ENCODE measurements at regions not wholly inside any gene's neighbourhood (a gene's known extent, or its start where the extent isn't known, plus 50 kb on each side); places are given as distances from the start of the nearest gene placed in this dataset.

- no peak for DNase-seq
- no peaks in the 10 kb centered on the region for H3K27me3 ChIP-seq
- no peaks in the 10 kb centered on the region for H3K36me3 ChIP-seq (replicated peaks in 1 of 2)
- no peak overlapping the region for H3K27ac ChIP-seq
- TF ChIP-seq POLR2A (IDR thresholded peaks at IDR 0.05) (no peak), CTCF (IDR thresholded peaks at IDR 0.05) (no peak)
- WGBS, 4 donors: 32% methylated on average over 2 of the region's 2 CpGs; no CpG with 5 or more reads in 2 of the 4 donors
- intact Hi-C loops (cut with DNase I): no loop called here
- no peaks in the 10 kb centered on the region for H3K9me3 ChIP-seq (replicated peaks in 1 of 3)
- no peaks in the 10 kb centered on the region for H3K4me1 ChIP-seq (replicated peaks in 1 of 2)
- H3K4me3 ChIP-seq: no peak overlapping the region
Measured at GRCh38 chrY:17122166-17122565, 757.9 kb downstream of the CDY2B start.

- intact Hi-C loops (cut with DNase I): no loop called here
- H3K9me3 ChIP-seq (replicated peaks in 1 of 3): no peaks in the 10 kb centered on the region
- no peak overlapping the region for H3K4me3 ChIP-seq
- no peaks in the 10 kb centered on the region for H3K4me1 ChIP-seq (replicated peaks in 1 of 2)
- no peaks in the 10 kb centered on the region for H3K36me3 ChIP-seq (replicated peaks in 1 of 2)
- no peaks in the 10 kb centered on the region for H3K27me3 ChIP-seq
- no peak overlapping the region for H3K27ac ChIP-seq
- no peak for DNase-seq
- TF ChIP-seq CTCF (IDR thresholded peaks at IDR 0.05): no peak
- no peak for TF ChIP-seq POLR2A (IDR thresholded peaks at IDR 0.05)
Measured at GRCh38 chrY:17085303-17085702, 794.7 kb downstream of the CDY2B start.

- WGBS, 4 donors: 65 to 68% methylated on average over 3 of the region's 3 CpGs; no CpG with 5 or more reads in 2 of the 4 donors
- Histone ChIP-seq H3K4me3 (no peak overlapping the region), H3K4me1 (replicated peaks in 1 of 2) (no peaks in the 10 kb centered on the region), H3K27me3 (no peaks in the 10 kb centered on the region), H3K27ac (no peak overlapping the region), H3K36me3 (replicated peaks in 1 of 2) (no peaks in the 10 kb centered on the region), H3K9me3 (replicated peaks in 1 of 3) (no peaks in the 10 kb centered on the region)
- intact Hi-C loops (cut with DNase I): no loop called here
- DNase-seq: no peak
- TF ChIP-seq CTCF (IDR thresholded peaks at IDR 0.05): no peak
- TF ChIP-seq POLR2A (IDR thresholded peaks at IDR 0.05): no peak
Measured at GRCh38 chrY:17079887-17080286, 800.1 kb downstream of the CDY2B start.

- intact Hi-C loops (cut with DNase I): no loop called here
- WGBS, 4 donors: 26 to 39% methylated on average over 2 of the region's 2 CpGs; no CpG with 5 or more reads in 2 of the 4 donors
- peak in 2 of 7 donors; percentile 61 to 62 for DNase-seq
- Histone ChIP-seq H3K27me3 (no peaks in the 10 kb centered on the region), H3K4me3 (no peak overlapping the region), H3K27ac (peak overlapping the region in 1 of 5 donors; percentile 39), H3K4me1 (replicated peaks in 1 of 2) (no peaks in the 10 kb centered on the region), H3K36me3 (replicated peaks in 1 of 2) (no peaks in the 10 kb centered on the region), H3K9me3 (replicated peaks in 1 of 3) (no peaks in the 10 kb centered on the region)
- TF ChIP-seq POLR2A (IDR thresholded peaks at IDR 0.05): no peak
- TF ChIP-seq CTCF (IDR thresholded peaks at IDR 0.05): no peak
Measured at GRCh38 chrY:17067307-17067706, 812.7 kb downstream of the CDY2B start.
